ENCODE measurements at regions not wholly inside any gene's neighbourhood (a gene's known extent, or its start where the extent isn't known, plus 50 kb on each side); places are given as distances from the start of the nearest gene placed in this dataset.

GRCh38 chr19:29324717-29325116 lies 111.8 kb upstream of the UQCRFS1 start:
- Histone ChIP-seq H3K4me3 (replicated peaks in 1 of 2; ENCODE audit: low read depth in 1 of 2, low read length in 2 of 2) (no peak overlapping the region), H3K9ac (ENCODE audit: low read length) (no peak overlapping the region), H3K9me3 (ENCODE audit: control insufficient read depth in 1 of 2, insufficient read depth in 1 of 2, low read depth in 1 of 2, low read length in 2 of 2) (no peaks in the 10 kb centered on the region), H3K9me2 (ENCODE audit: insufficient read depth) (no peaks in the 10 kb centered on the region), H4K20me1 (ENCODE audit: insufficient read depth) (no peaks in the 10 kb centered on the region), H3K27ac (ENCODE audit: low read depth, low read length) (no peak overlapping the region), H3K79me2 (ENCODE audit: insufficient read depth, low read length) (no peaks in the 10 kb centered on the region), H3K27me3 (ENCODE audit: insufficient read depth, low read length) (peaks cover 24% of the 10 kb centered on the region), H3K4me1 (ENCODE audit: control insufficient read depth in 1 of 2, insufficient read depth in 2 of 2, low read length in 2 of 2) (no peaks in the 10 kb centered on the region), H3K4me2 (ENCODE audit: low read length) (no peak overlapping the region), H3K36me3 (ENCODE audit: control insufficient read depth in 1 of 2, insufficient read depth in 2 of 2, low read length in 2 of 2) (no peaks in the 10 kb centered on the region), H2AFZ (ENCODE audit: low read depth, low read length, poor library complexity, severe bottlenecking) (no peak overlapping the region)
- POLR2A ChIA-PET, result no interaction called here
- intact Hi-C loops (cut with micrococcal nuclease), result no loop called here
- no peak for TF ChIP-seq POLR2AphosphoS5 (IDR thresholded peaks at IDR 0.05; ENCODE audit: low read depth, low read length)
- no peak for TF ChIP-seq RAD21 (IDR thresholded peaks at IDR 0.05; ENCODE audit: low read depth)
- TF ChIP-seq CEBPB (IDR thresholded peaks at IDR 0.05; ENCODE audit: low read depth), result no peak
- no peak for TF ChIP-seq POLR2A (IDR thresholded peaks at IDR 0.05; ENCODE audit: borderline replicate concordance, extremely low read depth, insufficient read depth, insufficient read length)
- no peak for TF ChIP-seq EGR1 (IDR thresholded peaks at IDR 0.05; ENCODE audit: low read depth)
- CTCF ChIA-PET, result no interaction called here
- DNase-seq (ENCODE audit: low read depth, low spot score) (no peak), ATAC-seq (no peak)
- no TSS peak for BruUV-seq (replicated peaks)
- RAD21 ChIA-PET (ENCODE audit: low non-redundant PET in 1 of 2, low total read pairs in 2 of 2, uncharacterized antibody in 2 of 2, unreplicated experiment in 2 of 2), result no interaction called here

GRCh38 chr19:29325241-29325975 lies 112.5 kb upstream of the UQCRFS1 start:
- CTCF ChIA-PET, result no interaction called here
- RAD21 ChIA-PET (ENCODE audit: low non-redundant PET in 1 of 2, low total read pairs in 2 of 2, uncharacterized antibody in 2 of 2, unreplicated experiment in 2 of 2), result no interaction called here
- no peaks in the 10 kb centered on the region for H3K79me2 ChIP-seq (ENCODE audit: insufficient read depth, low read length)
- no TSS peak for BruUV-seq (replicated peaks)
- ATAC-seq, result no peak
- H3K4me3 ChIP-seq (replicated peaks in 1 of 2; ENCODE audit: low read depth in 1 of 2, low read length in 2 of 2), result no peak overlapping the region
- H4K20me1 ChIP-seq (ENCODE audit: insufficient read depth), result no peaks in the 10 kb centered on the region
- no peak overlapping the region for H2AFZ ChIP-seq (ENCODE audit: low read depth, low read length, poor library complexity, severe bottlenecking)
- intact Hi-C loops (cut with micrococcal nuclease), result no loop called here
- no peak overlapping the region for H3K27ac ChIP-seq (ENCODE audit: low read depth, low read length)
- no peaks in the 10 kb centered on the region for H3K9me2 ChIP-seq (ENCODE audit: insufficient read depth)
- no peaks in the 10 kb centered on the region for H3K9me3 ChIP-seq (ENCODE audit: control insufficient read depth in 1 of 2, insufficient read depth in 1 of 2, low read depth in 1 of 2, low read length in 2 of 2)
- H3K9ac ChIP-seq (ENCODE audit: low read length), result no peak overlapping the region
- H3K27me3 ChIP-seq (ENCODE audit: insufficient read depth, low read length), result peaks cover 18% of the 10 kb centered on the region
- no peaks in the 10 kb centered on the region for H3K4me1 ChIP-seq (ENCODE audit: control insufficient read depth in 1 of 2, insufficient read depth in 2 of 2, low read length in 2 of 2)
- H3K4me2 ChIP-seq (ENCODE audit: low read length), result no peak overlapping the region
- TF ChIP-seq POLR2A (IDR thresholded peaks at IDR 0.05; ENCODE audit: borderline replicate concordance, extremely low read depth, insufficient read depth, insufficient read length) (no peak), ZNF274 (IDR thresholded peaks at IDR 0.05; ENCODE audit: low read depth, low read length) (no peak), ATF3 (IDR thresholded peaks at IDR 0.05) (no peak), CTCF (IDR thresholded peaks at IDR 0.05 in 2 of 3, conservative IDR thresholded peaks at IDR 0.05 in 1 of 3; ENCODE audit: borderline replicate concordance in 1 of 3, insufficient read depth in 1 of 3, low read depth in 2 of 3, low read length in 2 of 3) (no peak), SRF (IDR thresholded peaks at IDR 0.05; ENCODE audit: low read depth) (no peak), EZH2 (IDR thresholded peaks at IDR 0.05) (no peak), POLR2AphosphoS5 (IDR thresholded peaks at IDR 0.05; ENCODE audit: low read depth, low read length) (no peak), TCF7L2 (IDR thresholded peaks at IDR 0.05; ENCODE audit: borderline replicate concordance, extremely low read depth, insufficient read depth, insufficient read length) (no peak)
- DNase-seq (ENCODE audit: low read depth, low spot score), result no peak
- H3K36me3 ChIP-seq (ENCODE audit: control insufficient read depth in 1 of 2, insufficient read depth in 2 of 2, low read length in 2 of 2), result no peaks in the 10 kb centered on the region
- POLR2A ChIA-PET, result no interaction called here
